DND-41 (cell line): ENCODE measurements at regions not wholly inside any gene's neighbourhood (a gene's known extent, or its start where the extent isn't known, plus 50 kb on each side); places are given as distances from the start of the nearest gene placed in this dataset.

Experiments used
- ATAC-seq: fragments of 200-7000 bp; cut with Tn5 transposase; 3 replicates; pipeline ENCODE4 v1.9.1; 2021; ENCODE audit warnings: low read depth; ENCODE audit not compliant: insufficient read depth
- DNase-seq: peaks from one replicate; pipeline ENCODE4 v3.0.0-alpha.2; 2020
- H2AFZ ChIP-seq: 2 replicates; pipeline ENCODE4 v1.6.0; 2012; ENCODE audit warnings: low read depth, low read length
- H3K27ac ChIP-seq: 2 replicates; pipeline ENCODE4 v1.5.1; 2012; ENCODE audit warnings: low read length, inconsistent platforms
- H3K27me3 ChIP-seq: fragments of 200-600 bp; sonication (generic); 2 replicates; pipeline ENCODE4 v1.6.0; 2012; ENCODE audit warnings: low read length, mild to moderate bottlenecking, inconsistent platforms; ENCODE audit not compliant: insufficient read depth, poor library complexity
- H3K36me3 ChIP-seq: 2 replicates; pipeline ENCODE4 v1.5.1; 2012; ENCODE audit warnings: low read length, inconsistent platforms; ENCODE audit not compliant: insufficient read depth
- H3K4me1 ChIP-seq: 2 replicates; pipeline ENCODE4 v1.5.1; 2012; ENCODE audit warnings: mild to moderate bottlenecking, low read length; ENCODE audit not compliant: insufficient read depth
- H3K4me2 ChIP-seq: 2 replicates; pipeline ENCODE4 v1.6.0; 2012; ENCODE audit warnings: mild to moderate bottlenecking, moderate library complexity, low read length, inconsistent platforms; ENCODE audit not compliant: insufficient read depth
- H3K4me3 ChIP-seq, 2 experiments: fragments of 200-600 bp in 1 of 2; shearing (Covaris generic) in 1 of 2; 2 replicates each; pipeline ENCODE4 v1.5.1; 2012 to 2016; ENCODE audit warnings: inconsistent platforms in 2 of 2, low read length in 2 of 2, mild to moderate bottlenecking in 2 of 2, low read depth in 1 of 2, moderate library complexity in 1 of 2
- H3K79me2 ChIP-seq: 2 replicates; pipeline ENCODE4 v1.6.0; 2012; ENCODE audit warnings: low read length, inconsistent platforms; ENCODE audit not compliant: insufficient read depth
- H3K9ac ChIP-seq: 2 replicates; pipeline ENCODE4 v1.6.0; 2012; ENCODE audit warnings: low read depth, mild to moderate bottlenecking, inconsistent platforms, low read length, moderate library complexity
- H3K9me3 ChIP-seq: 2 replicates; pipeline ENCODE4 v1.5.1; 2012; ENCODE audit warnings: low read length, moderate library complexity, mild to moderate bottlenecking, inconsistent platforms; ENCODE audit not compliant: insufficient read depth, severe bottlenecking
- H4K20me1 ChIP-seq: 2 replicates; pipeline ENCODE4 v1.6.0; 2012; ENCODE audit warnings: low read length; ENCODE audit not compliant: insufficient read depth
- EZH2 ChIP-seq: IDR thresholded peaks from 3 replicates; pipeline ENCODE4 v1.6.1; 2012; ENCODE audit warnings: borderline replicate concordance, low read depth, mild to moderate bottlenecking, moderate library complexity, low read length, inconsistent platforms; ENCODE audit not compliant: severe bottlenecking
- TF ChIP-seq, protein P1 (sequence below): IDR thresholded peaks from 2 replicates; pipeline ENCODE4 v1.5.1; 2012; ENCODE audit warnings: borderline replicate concordance, low read length, moderate library complexity, mild to moderate bottlenecking; ENCODE audit not compliant: poor library complexity, severe bottlenecking; ENCODE audit errors: extremely low read depth

DNA sequence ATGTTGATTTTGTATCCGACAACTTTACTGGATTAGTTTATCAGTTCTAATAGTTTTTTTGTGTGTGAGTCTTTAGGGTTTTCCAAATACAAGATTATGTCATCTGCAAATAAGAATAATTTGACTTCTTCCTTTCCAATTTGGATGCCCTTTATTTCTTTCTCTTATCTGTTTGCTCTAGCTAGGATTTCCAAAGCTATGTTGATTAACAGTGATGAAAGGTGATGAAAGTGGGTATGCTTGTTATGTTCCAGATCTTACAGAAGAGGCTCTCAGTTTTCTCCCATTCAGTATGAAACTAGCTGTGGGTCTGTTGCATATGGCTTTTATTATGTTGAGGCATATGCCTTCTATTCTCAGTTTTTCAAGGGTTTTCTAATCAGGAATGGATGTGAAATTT is 56.4 kb upstream of the CHRNB4 start:
- Histone ChIP-seq H3K9ac (no peak overlapping the region), H3K9me3 (no peaks in the 10 kb centered on the region), H3K36me3 (no peaks in the 10 kb centered on the region), H3K27me3 (peaks cover 2% of the 10 kb centered on the region), H3K4me3 (no peak overlapping the region), H3K79me2 (no peaks in the 10 kb centered on the region), H4K20me1 (no peaks in the 10 kb centered on the region), H3K4me2 (no peak overlapping the region), H2AFZ (no peak overlapping the region), H3K4me1 (no peaks in the 10 kb centered on the region), H3K27ac (no peak overlapping the region)
- TF ChIP-seq, protein P1, sequence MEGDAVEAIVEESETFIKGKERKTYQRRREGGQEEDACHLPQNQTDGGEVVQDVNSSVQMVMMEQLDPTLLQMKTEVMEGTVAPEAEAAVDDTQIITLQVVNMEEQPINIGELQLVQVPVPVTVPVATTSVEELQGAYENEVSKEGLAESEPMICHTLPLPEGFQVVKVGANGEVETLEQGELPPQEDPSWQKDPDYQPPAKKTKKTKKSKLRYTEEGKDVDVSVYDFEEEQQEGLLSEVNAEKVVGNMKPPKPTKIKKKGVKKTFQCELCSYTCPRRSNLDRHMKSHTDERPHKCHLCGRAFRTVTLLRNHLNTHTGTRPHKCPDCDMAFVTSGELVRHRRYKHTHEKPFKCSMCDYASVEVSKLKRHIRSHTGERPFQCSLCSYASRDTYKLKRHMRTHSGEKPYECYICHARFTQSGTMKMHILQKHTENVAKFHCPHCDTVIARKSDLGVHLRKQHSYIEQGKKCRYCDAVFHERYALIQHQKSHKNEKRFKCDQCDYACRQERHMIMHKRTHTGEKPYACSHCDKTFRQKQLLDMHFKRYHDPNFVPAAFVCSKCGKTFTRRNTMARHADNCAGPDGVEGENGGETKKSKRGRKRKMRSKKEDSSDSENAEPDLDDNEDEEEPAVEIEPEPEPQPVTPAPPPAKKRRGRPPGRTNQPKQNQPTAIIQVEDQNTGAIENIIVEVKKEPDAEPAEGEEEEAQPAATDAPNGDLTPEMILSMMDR: no peak
- DNase-seq (no peak), ATAC-seq (no peak)

GRCh38 chr15:78696436-78696835 is 55.4 kb upstream of the CHRNB4 start:
- Histone ChIP-seq H2AFZ (no peak overlapping the region), H3K4me1 (no peaks in the 10 kb centered on the region), H4K20me1 (no peaks in the 10 kb centered on the region), H3K9me3 (no peaks in the 10 kb centered on the region), H3K27me3 (peaks cover 2% of the 10 kb centered on the region), H3K9ac (no peak overlapping the region), H3K4me3 (no peak overlapping the region), H3K79me2 (no peaks in the 10 kb centered on the region), H3K4me2 (no peak overlapping the region), H3K36me3 (no peaks in the 10 kb centered on the region), H3K27ac (no peak overlapping the region)
- ATAC-seq: no peak
- no peak for TF ChIP-seq EZH2
- TF ChIP-seq, protein P1: no peak
- DNase-seq: no peak

- no peak overlapping the region for H3K9ac ChIP-seq
- no peak overlapping the region for H3K27ac ChIP-seq
- no peak for ATAC-seq
- H3K79me2 ChIP-seq: no peaks in the 10 kb centered on the region
- no peak overlapping the region for H3K4me2 ChIP-seq
- no peak overlapping the region for H3K4me3 ChIP-seq
- H3K9me3 ChIP-seq: no peaks in the 10 kb centered on the region
- H3K4me1 ChIP-seq: no peaks in the 10 kb centered on the region
- TF ChIP-seq EZH2: no peak
- TF ChIP-seq, protein P1: no peak
- no peaks in the 10 kb centered on the region for H4K20me1 ChIP-seq
- H3K36me3 ChIP-seq: no peaks in the 10 kb centered on the region
- H3K27me3 ChIP-seq: peaks cover 2% of the 10 kb centered on the region
- DNase-seq: no peak
- H2AFZ ChIP-seq: no peak overlapping the region
These were observed 54.8 kb upstream of the CHRNB4 start for GRCh38 chr15:78695854-78696253.

DNA sequence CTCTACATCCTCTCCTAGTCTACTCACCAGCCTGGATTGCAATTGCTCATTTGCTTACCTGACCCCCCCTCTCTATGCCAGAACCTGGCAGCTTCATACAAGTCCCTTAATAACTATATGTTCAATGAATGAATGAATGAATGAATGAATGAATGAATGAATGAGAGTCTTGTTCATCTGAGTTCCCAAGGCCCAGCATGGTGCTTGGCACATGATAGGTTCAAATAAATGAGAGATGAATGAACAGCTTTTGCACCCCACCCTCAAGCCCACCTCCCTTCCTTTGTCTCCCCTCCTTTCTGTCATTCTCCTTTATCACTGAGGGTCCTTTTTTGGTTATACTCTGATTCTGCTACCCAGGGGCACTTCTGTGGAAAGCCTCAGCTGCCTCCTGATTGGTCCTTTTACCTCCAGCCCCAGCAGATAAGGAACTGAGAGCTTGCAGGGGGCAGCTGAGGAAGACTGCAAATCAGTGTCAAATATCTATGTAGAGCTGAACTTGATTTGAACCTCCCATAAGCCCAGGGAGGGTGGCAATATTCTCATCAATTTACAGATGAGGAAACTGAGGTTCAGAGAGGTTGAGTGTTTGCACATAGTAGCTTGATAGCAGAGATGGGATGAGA is 54.1 kb upstream of the CHRNB4 start:
- H3K27ac ChIP-seq: no peak overlapping the region
- no peak overlapping the region for H2AFZ ChIP-seq
- DNase-seq (no peak), ATAC-seq (no peak)
- H3K27me3 ChIP-seq: peaks cover 2% of the 10 kb centered on the region
- no peak overlapping the region for H3K9ac ChIP-seq
- H3K4me2 ChIP-seq: no peak overlapping the region
- H4K20me1 ChIP-seq: no peaks in the 10 kb centered on the region
- no peaks in the 10 kb centered on the region for H3K9me3 ChIP-seq
- no peaks in the 10 kb centered on the region for H3K4me1 ChIP-seq
- H3K79me2 ChIP-seq: no peaks in the 10 kb centered on the region
- TF ChIP-seq, protein P1: no peak
- no peak for TF ChIP-seq EZH2
- H3K4me3 ChIP-seq: no peak overlapping the region
- no peaks in the 10 kb centered on the region for H3K36me3 ChIP-seq
